ENCODE measurements at regions not wholly inside any gene's neighbourhood (a gene's known extent, or its start where the extent isn't known, plus 50 kb on each side); places are given as distances from the start of the nearest gene placed in this dataset.

DNA sequence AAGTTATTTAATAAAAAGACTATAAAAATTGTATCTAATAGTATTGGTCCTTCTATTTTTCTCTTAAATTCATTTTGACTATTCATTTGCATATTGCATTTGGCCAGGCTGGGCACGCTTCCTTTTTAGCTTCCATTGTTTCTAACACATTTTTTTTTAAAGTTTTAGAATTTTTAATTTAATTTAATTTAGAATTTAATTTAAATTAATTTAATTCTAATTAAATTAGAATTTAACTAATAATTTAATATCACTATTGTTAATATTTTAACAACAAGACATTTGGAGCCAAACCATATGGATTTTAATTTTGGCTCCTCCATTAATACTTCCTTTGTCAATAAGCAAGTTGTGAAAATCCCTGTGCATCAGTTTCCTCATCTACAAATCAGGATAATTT, 856.9 kb upstream of the SEL1L start:
- DNase-seq: no peak

DNA sequence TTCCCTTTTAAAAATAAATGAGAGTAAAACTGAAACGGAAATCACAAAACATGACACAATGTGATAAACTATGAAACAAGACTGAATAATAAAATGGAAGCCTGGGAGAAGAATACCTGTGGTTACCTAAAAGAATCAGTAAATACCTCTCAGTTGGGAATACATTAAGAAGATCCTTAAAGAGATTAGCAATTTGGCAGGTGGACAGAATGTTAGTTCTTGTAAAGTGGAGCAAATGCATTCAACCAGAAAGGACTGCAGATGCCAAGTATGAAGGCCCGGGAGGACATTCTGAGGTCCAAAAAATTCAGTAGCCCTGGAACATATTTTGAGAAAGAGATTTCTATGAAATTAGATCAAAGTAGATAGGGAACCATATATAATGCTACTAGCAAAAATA, 861.3 kb upstream of the SEL1L start:
- no peak for DNase-seq

- no peak for DNase-seq
Measured at GRCh38 chr14:82398256-82398655, 864.6 kb upstream of the SEL1L start.

GRCh38 chr14:82403987-82404386, 870.3 kb upstream of the SEL1L start:
- DNase-seq: no peak

- no peak for DNase-seq
Measured at GRCh38 chr14:82410064-82410463, 876.4 kb upstream of the SEL1L start.

DNA sequence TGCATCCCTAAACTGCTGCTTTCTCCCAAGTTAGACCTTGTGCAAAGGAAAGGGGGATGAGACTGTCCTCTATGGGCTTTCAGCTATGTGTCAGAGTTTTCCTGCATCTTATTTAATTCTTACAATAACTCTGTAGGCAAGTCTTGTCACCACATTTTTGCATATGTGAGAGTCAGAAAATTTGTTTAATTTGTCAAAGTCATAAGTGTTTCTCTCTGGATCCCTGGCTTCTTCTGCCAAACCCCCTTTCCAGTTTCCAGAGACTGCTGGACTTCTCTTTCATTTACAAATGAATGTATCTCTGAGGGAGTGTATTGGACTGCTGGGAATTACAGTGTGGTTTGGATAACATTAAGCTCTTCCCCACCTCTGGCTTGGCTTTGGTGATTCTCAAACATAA, 877.6 kb upstream of the SEL1L start:
- no peak for DNase-seq

DNA sequence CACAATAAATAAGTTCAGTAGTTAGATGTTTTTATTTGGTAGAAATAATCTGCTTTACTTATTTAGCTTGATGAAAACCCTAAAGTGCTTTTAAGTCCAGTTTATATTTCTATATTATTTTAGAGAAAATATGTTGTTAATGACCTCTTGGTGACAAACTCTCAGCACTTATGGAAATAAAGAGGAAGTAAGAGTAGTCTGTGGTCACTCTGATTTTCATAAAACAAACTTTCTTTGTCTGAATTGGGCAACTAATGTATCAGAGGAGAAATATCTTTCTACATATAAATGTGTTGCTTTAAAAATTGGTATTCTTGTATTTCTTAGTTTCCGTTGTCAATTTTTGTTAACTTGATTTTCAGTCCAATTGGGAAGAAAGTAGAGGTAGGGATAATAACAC, 878.9 kb upstream of the SEL1L start:
- no peak for DNase-seq

DNA sequence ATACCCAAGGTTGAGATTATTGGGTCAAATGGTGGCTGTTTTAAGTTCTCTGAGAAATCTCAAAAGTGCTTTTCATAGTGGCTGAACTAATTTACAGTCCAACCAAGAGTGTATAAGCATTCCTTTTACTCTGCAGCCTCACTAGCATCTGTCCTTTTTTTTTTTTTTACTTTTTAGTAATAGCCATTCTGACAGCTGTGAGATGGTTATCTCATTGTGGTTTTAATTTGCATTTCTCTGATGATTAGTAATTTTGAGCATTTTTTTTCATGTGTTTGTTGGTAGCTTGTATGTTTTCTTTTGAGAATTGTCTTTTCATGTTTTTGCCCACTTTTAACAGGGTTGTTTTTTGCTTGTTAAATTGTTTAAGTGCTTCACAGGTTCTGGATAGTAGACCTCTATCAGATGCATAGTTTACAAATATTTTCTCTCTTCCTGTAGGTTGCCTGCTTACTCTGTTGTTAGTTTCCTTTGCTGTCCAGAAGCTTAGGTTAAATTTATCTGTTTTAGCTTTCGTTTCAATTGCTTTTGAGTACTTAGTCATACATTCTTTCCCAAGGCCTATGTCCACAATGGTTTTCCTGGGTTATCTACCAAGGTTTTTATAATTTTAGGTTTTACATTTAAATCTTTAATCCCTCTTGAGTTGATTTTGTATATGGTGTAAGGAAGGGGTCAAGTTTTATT, 881.3 kb upstream of the SEL1L start:
- no peak for DNase-seq

GRCh38 chr14:82419933-82420332, 886.3 kb upstream of the SEL1L start:
- DNase-seq: no peak

DNA sequence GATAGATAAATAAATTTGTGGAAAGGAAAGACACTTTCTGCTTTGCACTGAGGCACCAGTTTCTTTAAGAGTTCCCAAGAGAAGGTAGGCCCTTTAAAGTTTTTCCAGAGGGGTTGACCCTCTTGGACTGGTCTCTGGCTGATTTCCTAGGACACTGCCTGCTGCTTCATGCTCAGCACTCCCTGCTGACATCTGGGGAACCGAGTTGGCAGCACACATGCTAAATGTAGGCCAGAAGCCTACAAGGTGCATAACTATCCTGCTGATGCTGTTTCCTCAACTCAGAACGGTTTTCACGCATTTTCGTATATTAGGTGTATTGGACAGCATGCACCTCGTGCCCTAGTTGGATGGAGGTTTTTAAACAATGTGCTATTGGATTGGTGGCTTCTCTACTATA, 887.2 kb upstream of the SEL1L start:
- no peak for DNase-seq

DNA sequence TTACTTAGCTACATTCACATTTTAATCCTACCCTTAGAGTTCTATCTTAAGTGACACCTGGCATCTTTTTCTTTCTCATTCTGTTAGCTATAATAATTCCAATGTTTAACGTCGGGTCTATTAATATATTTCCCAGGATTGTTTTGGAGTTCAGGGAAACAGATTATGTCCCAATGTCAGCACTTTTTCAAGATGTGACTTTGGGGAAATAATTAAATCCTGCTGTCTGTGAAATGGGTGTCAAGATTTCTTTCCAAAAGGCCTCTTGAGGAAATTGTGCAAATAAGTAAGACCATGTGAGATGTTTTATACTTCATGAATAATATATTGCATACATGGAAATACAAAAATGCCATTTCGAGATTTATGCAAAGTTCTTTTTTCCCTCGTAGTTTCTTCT, 887.6 kb upstream of the SEL1L start:
- no peak for DNase-seq

DNA sequence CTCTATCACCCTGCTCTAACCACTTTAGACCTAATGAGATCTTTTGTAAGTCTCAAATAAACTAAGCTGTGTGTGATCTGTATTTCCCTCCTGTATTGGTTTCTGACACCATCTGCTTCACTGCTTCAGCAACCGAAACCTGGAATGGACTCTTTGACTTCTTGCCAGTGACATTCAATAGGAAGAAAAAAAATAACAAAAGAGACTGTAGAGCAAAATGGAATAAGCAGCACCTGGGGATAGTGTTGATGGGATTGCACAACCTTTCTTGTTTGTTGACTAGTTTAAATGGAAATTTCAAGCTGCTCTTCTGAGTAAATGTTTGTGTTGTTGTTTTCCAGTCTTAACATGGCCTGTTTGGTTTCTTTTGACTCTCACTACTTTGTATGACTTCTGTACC, 888.6 kb upstream of the SEL1L start:
- DNase-seq: peak in 1 of 2 experiments; percentile 36

- no peak for DNase-seq
Measured at GRCh38 chr14:82425261-82425660, 891.6 kb upstream of the SEL1L start.

DNA sequence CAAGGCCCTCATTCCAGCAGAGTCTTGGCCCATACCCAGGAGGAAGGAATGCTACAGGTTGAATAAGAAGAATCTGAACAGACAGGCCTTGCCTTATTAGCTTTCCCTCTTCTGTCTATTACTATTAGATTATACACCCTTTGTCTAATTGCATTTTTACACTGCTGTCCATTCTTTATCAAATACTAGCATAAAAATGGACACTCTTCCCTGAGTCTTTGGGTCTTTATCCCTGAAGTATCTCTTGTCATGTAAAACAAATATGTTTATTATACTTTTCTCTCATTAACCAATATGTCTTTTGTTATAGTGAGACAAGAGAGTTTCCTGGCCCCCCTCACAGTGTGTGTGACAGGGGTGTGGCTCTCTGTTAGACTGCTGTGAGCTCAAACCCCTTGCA, 897.4 kb upstream of the SEL1L start:
- DNase-seq: no peak

- no peak for DNase-seq
Measured at GRCh38 chr14:82432301-82433105, 898.9 kb upstream of the SEL1L start.

- no peak for DNase-seq
Measured at GRCh38 chr14:82438436-82438835, 904.8 kb upstream of the SEL1L start.

GRCh38 chr14:82441270-82441669, 907.6 kb upstream of the SEL1L start:
- no peak for DNase-seq

GRCh38 chr14:82445810-82446570, 912.3 kb upstream of the SEL1L start:
- no peak for DNase-seq

- DNase-seq: peak in 1 of 2 experiments; percentile 4
Measured at GRCh38 chr14:82447586-82447985, 913.9 kb upstream of the SEL1L start.

GRCh38 chr14:82449926-82450468, 916.3 kb upstream of the SEL1L start:
- no peak for DNase-seq

DNA sequence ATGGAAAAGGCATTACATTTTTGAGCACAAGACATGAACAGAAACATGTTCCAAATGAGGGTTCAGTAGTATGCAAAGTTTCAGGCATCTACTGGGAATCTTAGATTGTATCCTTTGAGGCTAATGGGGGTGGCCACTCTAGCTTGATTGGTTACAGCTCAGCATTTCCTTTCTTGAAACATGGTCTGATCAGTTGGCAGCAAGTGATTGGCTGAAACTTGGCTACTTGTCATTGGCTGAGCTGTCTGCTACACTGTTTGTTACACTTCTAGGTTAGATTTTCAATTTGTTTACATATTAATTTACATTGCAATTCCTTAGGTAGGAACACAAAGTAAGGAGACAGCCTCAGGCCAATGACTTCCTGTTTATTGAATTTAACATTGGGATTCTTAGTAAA, 918.0 kb upstream of the SEL1L start:
- no peak for DNase-seq

GRCh38 chr14:82482345-82482744, 948.7 kb upstream of the SEL1L start:
- no peak for DNase-seq

DNA sequence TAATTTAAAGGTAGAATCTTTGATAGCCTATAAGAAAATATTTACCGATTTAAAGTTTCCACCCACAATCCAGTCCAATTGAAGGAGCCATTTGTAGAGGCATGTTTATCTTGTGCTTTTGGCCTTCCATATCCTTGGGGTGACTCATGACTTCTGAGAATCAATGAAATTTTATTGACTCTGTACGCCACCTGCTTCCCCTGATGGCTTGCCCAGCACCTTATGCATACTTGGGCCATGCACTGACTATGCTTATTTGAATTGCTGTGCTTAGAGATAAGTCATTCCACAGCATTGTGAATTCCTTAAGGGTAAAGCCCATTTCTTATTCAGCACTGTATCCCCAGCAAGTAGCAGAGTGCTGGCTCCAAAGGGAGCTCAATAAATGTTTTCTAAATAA, 954.8 kb upstream of the SEL1L start:
- DNase-seq: no peak

DNA sequence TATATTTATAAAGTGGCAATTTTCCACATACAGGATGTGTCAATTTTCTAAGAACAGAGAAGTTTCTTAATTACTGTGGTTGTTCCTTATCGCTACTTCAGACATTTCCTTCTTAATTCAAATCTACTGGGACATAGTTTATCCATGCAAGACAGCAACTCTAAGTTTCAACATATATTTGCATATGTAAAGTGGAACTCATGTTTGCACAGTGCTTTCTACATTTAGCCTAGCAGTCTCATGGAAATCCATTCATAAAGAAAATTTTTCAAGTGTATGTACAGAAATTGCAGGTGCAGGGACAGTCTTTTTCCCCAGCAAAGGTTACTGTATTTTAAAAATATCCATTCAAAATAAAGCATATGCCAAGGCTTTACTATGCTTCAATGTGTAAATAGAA, 956.7 kb upstream of the SEL1L start:
- DNase-seq: no peak

Measured in NCI-H1930 (cell line).